ENCODE measurements at regions not wholly inside any gene's neighbourhood (a gene's known extent, or its start where the extent isn't known, plus 50 kb on each side); places are given as distances from the start of the nearest gene placed in this dataset.

GRCh38 chr6:95071464-95071863 is 505.9 kb upstream of the MANEA start:
- no peak for DNase-seq

- DNase-seq = no peak
Observed at GRCh38 chr6:95078457-95078856, 498.9 kb upstream of the MANEA start.

- no peak for DNase-seq
Observed at GRCh38 chr6:95081231-95081630, 496.1 kb upstream of the MANEA start.

- no peak for DNase-seq
Observed at GRCh38 chr6:95081949-95082348, 495.4 kb upstream of the MANEA start.

GRCh38 chr6:95083506-95083905 is 493.8 kb upstream of the MANEA start:
- no peak for DNase-seq

- no peak for DNase-seq
Observed at GRCh38 chr6:95084867-95085266, 492.5 kb upstream of the MANEA start.

GRCh38 chr6:95087394-95088097 is 489.8 kb upstream of the MANEA start:
- no peak for DNase-seq

- DNase-seq = no peak
Observed at GRCh38 chr6:95091823-95092436, 485.4 kb upstream of the MANEA start.

- DNase-seq = no peak
Observed at GRCh38 chr6:95093154-95093553, 484.2 kb upstream of the MANEA start.

GRCh38 chr6:95094751-95095663 is 482.3 kb upstream of the MANEA start:
- no peak for DNase-seq

- no peak for DNase-seq
Observed at GRCh38 chr6:95095855-95096254, 481.5 kb upstream of the MANEA start.

GRCh38 chr6:95099410-95099809 is 477.9 kb upstream of the MANEA start:
- DNase-seq = no peak

GRCh38 chr6:95109212-95109611 is 468.1 kb upstream of the MANEA start:
- DNase-seq = no peak

GRCh38 chr6:95110767-95111166 is 466.6 kb upstream of the MANEA start:
- no peak for DNase-seq

GRCh38 chr6:95117236-95117635 is 460.1 kb upstream of the MANEA start:
- DNase-seq = no peak

- no peak for DNase-seq
Observed at GRCh38 chr6:95119927-95120326, 457.4 kb upstream of the MANEA start.

- DNase-seq = no peak
Observed at GRCh38 chr6:95120984-95121383, 456.4 kb upstream of the MANEA start.

- DNase-seq = no peak
Observed at GRCh38 chr6:95127261-95127660, 450.1 kb upstream of the MANEA start.

- no peak for DNase-seq
Observed at GRCh38 chr6:95128439-95128838, 448.9 kb upstream of the MANEA start.

- no peak for DNase-seq
Observed at GRCh38 chr6:95128947-95129346, 448.4 kb upstream of the MANEA start.

- no peak for DNase-seq
Observed at GRCh38 chr6:95133578-95133977, 443.8 kb upstream of the MANEA start.

GRCh38 chr6:95135182-95135581 is 442.2 kb upstream of the MANEA start:
- DNase-seq = no peak

- DNase-seq = no peak
Observed at GRCh38 chr6:95142101-95142500, 435.2 kb upstream of the MANEA start.

Data from activated gamma-delta T cell treated with Interleukin-2 at 50 U/mL for 16 hours (primary cell).